ENCODE measurements at regions not wholly inside any gene's neighbourhood (a gene's known extent, or its start where the extent isn't known, plus 50 kb on each side); places are given as distances from the start of the nearest gene placed in this dataset.

DNA sequence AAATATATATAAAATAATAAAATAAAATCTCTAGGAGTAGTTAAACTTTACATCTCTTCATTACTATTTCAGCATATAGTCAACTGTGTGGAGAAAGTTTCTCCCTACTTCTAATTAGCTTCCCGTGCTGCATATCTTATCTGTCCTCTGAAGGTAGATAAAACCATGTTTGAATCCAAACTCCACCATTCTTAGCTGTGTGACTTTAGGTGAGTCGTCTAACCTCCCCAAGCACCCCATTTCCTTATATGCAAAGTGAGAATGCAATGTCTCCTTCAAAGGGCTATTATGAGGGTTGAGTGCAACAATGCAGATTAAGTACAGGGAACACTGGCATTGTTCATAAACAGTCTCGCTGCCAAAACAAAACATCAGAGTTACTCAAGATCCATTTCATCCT, 80.8 kb upstream of the DRD2 start:
- no peak overlapping the region for H3K4me3 ChIP-seq (replicated peaks; ENCODE audit: insufficient read depth, low read length)

DNA sequence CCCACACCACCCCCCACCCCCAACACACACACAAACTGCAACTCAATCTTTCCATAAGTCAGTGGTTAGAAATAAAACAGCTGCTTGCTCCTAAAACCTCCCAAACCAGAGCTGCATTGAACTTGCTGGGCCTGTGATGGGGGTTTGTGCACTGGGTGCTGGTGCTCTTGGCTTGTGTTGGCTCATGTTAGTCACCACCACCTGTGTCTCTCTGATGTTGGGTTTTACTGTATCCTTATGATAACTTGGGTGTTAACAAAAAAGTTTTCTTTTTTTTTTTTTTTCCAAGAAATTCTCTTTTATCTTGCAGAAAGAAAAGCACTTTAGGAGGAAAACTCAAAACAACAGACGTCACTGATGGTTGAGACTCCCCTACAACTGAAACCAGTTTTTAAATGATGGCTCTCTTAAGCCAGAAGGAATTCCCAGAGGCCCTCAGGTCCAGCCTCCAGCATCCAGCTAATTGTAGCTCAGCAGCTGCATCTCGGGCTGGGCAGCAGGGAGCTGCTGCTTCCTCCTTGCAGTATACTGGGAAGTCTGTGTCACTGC, 79.9 kb upstream of the DRD2 start:
- Histone ChIP-seq H3K27me3 (ENCODE audit: insufficient read depth, poor library complexity, severe bottlenecking) (peaks cover 2% of the 10 kb centered on the region), H3K27ac (replicated peaks) (no peak overlapping the region), H3K4me3 (replicated peaks; ENCODE audit: insufficient read depth, low read length) (no peak overlapping the region)
- TF ChIP-seq, protein P1, sequence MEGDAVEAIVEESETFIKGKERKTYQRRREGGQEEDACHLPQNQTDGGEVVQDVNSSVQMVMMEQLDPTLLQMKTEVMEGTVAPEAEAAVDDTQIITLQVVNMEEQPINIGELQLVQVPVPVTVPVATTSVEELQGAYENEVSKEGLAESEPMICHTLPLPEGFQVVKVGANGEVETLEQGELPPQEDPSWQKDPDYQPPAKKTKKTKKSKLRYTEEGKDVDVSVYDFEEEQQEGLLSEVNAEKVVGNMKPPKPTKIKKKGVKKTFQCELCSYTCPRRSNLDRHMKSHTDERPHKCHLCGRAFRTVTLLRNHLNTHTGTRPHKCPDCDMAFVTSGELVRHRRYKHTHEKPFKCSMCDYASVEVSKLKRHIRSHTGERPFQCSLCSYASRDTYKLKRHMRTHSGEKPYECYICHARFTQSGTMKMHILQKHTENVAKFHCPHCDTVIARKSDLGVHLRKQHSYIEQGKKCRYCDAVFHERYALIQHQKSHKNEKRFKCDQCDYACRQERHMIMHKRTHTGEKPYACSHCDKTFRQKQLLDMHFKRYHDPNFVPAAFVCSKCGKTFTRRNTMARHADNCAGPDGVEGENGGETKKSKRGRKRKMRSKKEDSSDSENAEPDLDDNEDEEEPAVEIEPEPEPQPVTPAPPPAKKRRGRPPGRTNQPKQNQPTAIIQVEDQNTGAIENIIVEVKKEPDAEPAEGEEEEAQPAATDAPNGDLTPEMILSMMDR (IDR thresholded peaks at IDR 0.05; ENCODE audit: insufficient read depth, low read length): no peak
- TF ChIP-seq REST (IDR thresholded peaks at IDR 0.05; ENCODE audit: insufficient replicate concordance, low read depth) (no peak), POLR2AphosphoS5 (IDR thresholded peaks at IDR 0.05; ENCODE audit: low read depth) (no peak), SPI1 (IDR thresholded peaks at IDR 0.05; ENCODE audit: borderline replicate concordance, low read depth) (no peak)
- DNase-seq (ENCODE audit: low read depth in 1 of 2, low spot score in 1 of 2): no peak

More for the DNA sequence above, 80.8 kb upstream of the DRD2 start:
- DNase-seq (ENCODE audit: low read depth in 1 of 2, low spot score in 1 of 2): no peak
- no peak overlapping the region for H3K27ac ChIP-seq (replicated peaks)
- no peak for TF ChIP-seq POLR2AphosphoS5 (IDR thresholded peaks at IDR 0.05; ENCODE audit: low read depth)
- TF ChIP-seq REST (IDR thresholded peaks at IDR 0.05; ENCODE audit: insufficient replicate concordance, low read depth): no peak
- TF ChIP-seq, protein P1 (IDR thresholded peaks at IDR 0.05; ENCODE audit: insufficient read depth, low read length): no peak
- no peak for TF ChIP-seq SPI1 (IDR thresholded peaks at IDR 0.05; ENCODE audit: borderline replicate concordance, low read depth)
- TF ChIP-seq GABPA (IDR thresholded peaks at IDR 0.05; ENCODE audit: low read depth): no peak
- peaks cover 2% of the 10 kb centered on the region for H3K27me3 ChIP-seq (ENCODE audit: insufficient read depth, poor library complexity, severe bottlenecking)

DNA sequence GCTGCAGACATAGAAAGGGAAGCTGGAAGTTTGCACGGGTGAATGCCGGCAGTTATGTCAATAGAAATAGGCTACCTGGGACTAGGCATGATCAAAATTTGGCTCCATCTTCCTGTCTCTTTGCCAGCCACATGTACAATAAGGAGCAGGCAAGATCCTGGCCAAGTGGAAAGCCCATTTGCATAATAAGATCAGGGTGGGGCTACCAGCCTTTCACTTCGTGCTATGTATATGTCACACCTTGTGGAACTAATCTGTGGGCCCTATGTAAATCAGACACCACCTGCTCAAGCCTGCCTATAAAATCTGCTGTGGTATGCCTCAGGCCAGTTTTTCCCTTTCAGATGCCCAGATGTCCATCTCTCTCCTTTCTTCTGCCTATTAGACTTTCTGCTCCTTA, 79.3 kb upstream of the DRD2 start:
- no peak for DNase-seq (ENCODE audit: low read depth in 1 of 2, low spot score in 1 of 2)
- Histone ChIP-seq H3K27ac (replicated peaks) (no peak overlapping the region), H3K27me3 (ENCODE audit: insufficient read depth, poor library complexity, severe bottlenecking) (peaks cover 2% of the 10 kb centered on the region), H3K4me3 (replicated peaks; ENCODE audit: insufficient read depth, low read length) (no peak overlapping the region)
- TF ChIP-seq, protein P1 (IDR thresholded peaks at IDR 0.05; ENCODE audit: insufficient read depth, low read length): no peak
- TF ChIP-seq SPI1 (IDR thresholded peaks at IDR 0.05; ENCODE audit: borderline replicate concordance, low read depth): no peak
- TF ChIP-seq POLR2AphosphoS5 (IDR thresholded peaks at IDR 0.05; ENCODE audit: low read depth): no peak
- no peak for TF ChIP-seq GABPA (IDR thresholded peaks at IDR 0.05; ENCODE audit: low read depth)
- TF ChIP-seq REST (IDR thresholded peaks at IDR 0.05; ENCODE audit: insufficient replicate concordance, low read depth): no peak

Measured in HL-60 (cell line).